ENCODE measurements at regions not wholly inside any gene's neighbourhood (a gene's known extent, or its start where the extent isn't known, plus 50 kb on each side); places are given as distances from the start of the nearest gene placed in this dataset.

GRCh38 chr5:142378737-142379634 is 54.2 kb upstream of the SPRY4 start:
- TF ChIP-seq POLR2AphosphoS5 (IDR thresholded peaks at IDR 0.05; ENCODE audit: low read depth, low read length) (no peak), POLR2A (IDR thresholded peaks at IDR 0.05; ENCODE audit: low read depth, low read length) (no peak), PAX5 (IDR thresholded peaks at IDR 0.05; ENCODE audit: insufficient read depth, low read length, severe bottlenecking) (no peak), TAF1 (IDR thresholded peaks at IDR 0.05; ENCODE audit: low read depth, low read length) (no peak)

Data from GM12891 (cell line).